ENCODE measurements at regions not wholly inside any gene's neighbourhood (a gene's known extent, or its start where the extent isn't known, plus 50 kb on each side); places are given as distances from the start of the nearest gene placed in this dataset.

- FAIRE-seq = no peak
- CTCF ChIA-PET = interaction anchor here (1.0 to 1.4 kb wide), 2 partner anchors 83 to 1055 kb away, joined by 3 read pairs; no protein-coding TSS in a partner anchor
Measured at GRCh38 chr21:35945089-35945671, 115.1 kb downstream of the SETD4 start.

GRCh38 chr21:35943752-35944151 lies 116.6 kb downstream of the SETD4 start:
- FAIRE-seq (no peak), DNase-seq (ENCODE audit: low read depth, low spot score) (no peak)
- no peak overlapping the region for H2AFZ ChIP-seq (ENCODE audit: low read depth, low read length)
- no peak overlapping the region for H3K4me2 ChIP-seq (ENCODE audit: insufficient read depth, low read length)
- no peak overlapping the region for H3K4me3 ChIP-seq (replicated peaks in 1 of 3; ENCODE audit: insufficient read depth in 1 of 3, low read depth in 1 of 3, low read length in 3 of 3)
- POLR2A ChIA-PET = interaction anchor here (0.6 kb wide), 1 partner anchor 11 kb away, joined by 3 read pairs; no protein-coding TSS in a partner anchor
- H3K79me2 ChIP-seq (ENCODE audit: control insufficient read depth, insufficient read depth, low read length) = no peaks in the 10 kb centered on the region
- H3K9me3 ChIP-seq (replicated peaks; ENCODE audit: control insufficient read depth, insufficient read depth, low read length) = no peaks in the 10 kb centered on the region
- no peak overlapping the region for H3K9ac ChIP-seq (replicated peaks; ENCODE audit: extremely low read depth, insufficient read depth, low read length)
- no peaks in the 10 kb centered on the region for H3K36me3 ChIP-seq (ENCODE audit: control insufficient read depth in 2 of 2, extremely low read depth in 1 of 2, insufficient read depth in 2 of 2, low read length in 2 of 2)
- no peak overlapping the region for H3K27ac ChIP-seq (ENCODE audit: insufficient read depth, low read depth, low read length)
- intact Hi-C loops (cut with micrococcal nuclease) (loop anchor here (5.0 kb wide), 1 partner anchor 169 kb away; no protein-coding TSS in a partner anchor), dilution Hi-C loops (cut with MboI; ENCODE audit: extremely low pct_ligation_motif_present, low sequenced_read_pairs) (no loop called here)
- CTCF ChIA-PET = interaction anchor here (1.1 kb wide), 1 partner anchor 1250 kb away, joined by 3 read pairs; no protein-coding TSS in a partner anchor
- no peak for TF ChIP-seq MAX (IDR thresholded peaks at IDR 0.05; ENCODE audit: insufficient read depth, insufficient read length)
- TF ChIP-seq POLR2AphosphoS5 (IDR thresholded peaks at IDR 0.05; ENCODE audit: insufficient read depth, low read depth, low read length) = no peak
- TF ChIP-seq MYC (IDR thresholded peaks at IDR 0.05; ENCODE audit: low read depth, low read length) = no peak
- TF ChIP-seq GATA2 (IDR thresholded peaks at IDR 0.05; ENCODE audit: insufficient read depth, insufficient read length, low read depth, low read length) = no peak
- no peak for TF ChIP-seq POLR2A (IDR thresholded peaks at IDR 0.05; ENCODE audit: low read depth, low read length)
- no peak for TF ChIP-seq CTCF (IDR thresholded peaks at IDR 0.05; ENCODE audit: extremely low read depth in 1 of 2, insufficient read depth in 1 of 2, low read depth in 1 of 2, low read length in 2 of 2)
- TF ChIP-seq JUN (IDR thresholded peaks at IDR 0.05; ENCODE audit: borderline replicate concordance, insufficient read depth, insufficient read length, low read depth) = no peak
- TF ChIP-seq EZH2 (IDR thresholded peaks at IDR 0.05; ENCODE audit: borderline replicate concordance, low read depth, low read length, severe bottlenecking) = no peak
- TF ChIP-seq FOS (IDR thresholded peaks at IDR 0.05; ENCODE audit: borderline replicate concordance, insufficient read depth, low read length) = no peak
- no peaks in the 10 kb centered on the region for H3K27me3 ChIP-seq (ENCODE audit: control insufficient read depth in 2 of 2, insufficient read depth in 2 of 2, low read length in 2 of 2)
- no peaks in the 10 kb centered on the region for H3K4me1 ChIP-seq (ENCODE audit: control insufficient read depth, extremely low read depth, insufficient read depth, low read length)
- BruUV-seq (replicated peaks) = no TSS peak
- no peaks in the 10 kb centered on the region for H4K20me1 ChIP-seq (replicated peaks; ENCODE audit: control insufficient read depth, extremely low read depth, insufficient read depth, low read length)
- no peaks in the 10 kb centered on the region for H3K9me1 ChIP-seq (replicated peaks; ENCODE audit: control insufficient read depth, extremely low read depth, insufficient read depth, low read length)

More at GRCh38 chr21:35945089-35945671, 115.1 kb downstream of the SETD4 start:
- H3K27me3 ChIP-seq (ENCODE audit: control insufficient read depth in 2 of 2, insufficient read depth in 2 of 2, low read length in 2 of 2) = no peaks in the 10 kb centered on the region
- no peaks in the 10 kb centered on the region for H4K20me1 ChIP-seq (replicated peaks; ENCODE audit: control insufficient read depth, extremely low read depth, insufficient read depth, low read length)
- no peaks in the 10 kb centered on the region for H3K9me1 ChIP-seq (replicated peaks; ENCODE audit: control insufficient read depth, extremely low read depth, insufficient read depth, low read length)
- H3K27ac ChIP-seq (ENCODE audit: insufficient read depth, low read depth, low read length) = no peak overlapping the region
- no peak overlapping the region for H3K4me2 ChIP-seq (ENCODE audit: insufficient read depth, low read length)
- H3K79me2 ChIP-seq (ENCODE audit: control insufficient read depth, insufficient read depth, low read length) = no peaks in the 10 kb centered on the region
- POLR2A ChIA-PET = no interaction called here
- no peaks in the 10 kb centered on the region for H3K9me3 ChIP-seq (replicated peaks; ENCODE audit: control insufficient read depth, insufficient read depth, low read length)
- H3K4me3 ChIP-seq (replicated peaks in 1 of 3; ENCODE audit: insufficient read depth in 1 of 3, low read depth in 1 of 3, low read length in 3 of 3) = no peak overlapping the region
- H3K36me3 ChIP-seq (ENCODE audit: control insufficient read depth in 2 of 2, extremely low read depth in 1 of 2, insufficient read depth in 2 of 2, low read length in 2 of 2) = no peaks in the 10 kb centered on the region
- no TSS peak for BruUV-seq (replicated peaks)
- no peak for TF ChIP-seq EZH2 (IDR thresholded peaks at IDR 0.05; ENCODE audit: borderline replicate concordance, low read depth, low read length, severe bottlenecking)
- H3K9ac ChIP-seq (replicated peaks; ENCODE audit: extremely low read depth, insufficient read depth, low read length) = no peak overlapping the region
- no peaks in the 10 kb centered on the region for H3K4me1 ChIP-seq (ENCODE audit: control insufficient read depth, extremely low read depth, insufficient read depth, low read length)
- DNase-seq (ENCODE audit: low read depth, low spot score) = no peak
- H2AFZ ChIP-seq (ENCODE audit: low read depth, low read length) = no peak overlapping the region
- intact Hi-C loops (cut with micrococcal nuclease) = loop anchor here (5.0 kb wide), 1 partner anchor 82 kb away; no protein-coding TSS in a partner anchor
- dilution Hi-C loops (cut with MboI; ENCODE audit: extremely low pct_ligation_motif_present, low sequenced_read_pairs) = no loop called here

Data from endothelial cell of umbilical vein (primary cell).